Breast epithelium (tissue), 4 donors: ENCODE measurements at regions not wholly inside any gene's neighbourhood (a gene's known extent, or its start where the extent isn't known, plus 50 kb on each side); places are given as distances from the start of the nearest gene placed in this dataset.

ENCODE experiments used
- DNase-seq, 2 donors: peaks; one replicate each; pipeline ENCODE4 v3.0.0-alpha.2; 2019; ENCODE audit warnings: low spot score in 2 of 2
- H3K27ac ChIP-seq, 2 donors: fragments of 200-600 bp; sonication (generic) in 1 of 2; one replicate each; pipeline ENCODE4 v1.5.1; 2016 to 2019; ENCODE audit warnings: mild to moderate bottlenecking in 1 of 2
- H3K27me3 ChIP-seq, 2 donors: fragments of 200-600 bp; sonication (generic) in 1 of 2; one replicate each; pipeline versions ENCODE4 v1.5.1 to v1.6.0; 2017 to 2019; ENCODE audit warnings: control low read depth in 1 of 2, mild to moderate bottlenecking in 1 of 2
- H3K36me3 ChIP-seq: fragments of 200-600 bp; one replicate; pipeline ENCODE4 v1.5.1; 2019
- H3K4me1 ChIP-seq, 2 donors: fragments of 200-600 bp; sonication (generic); one replicate each; pipeline ENCODE4 v1.5.1; 2016 to 2019; ENCODE audit warnings: control low read depth in 1 of 2
- H3K4me3 ChIP-seq, 3 donors: fragments of 200-600 bp; sonication (generic); 1 replicate in 2 of 3; 2 replicates in 1 of 3; pipeline ENCODE4 v1.5.1; 2016 to 2019; ENCODE audit warnings: mild to moderate bottlenecking in 3 of 3, moderate library complexity in 2 of 3
- H3K9me3 ChIP-seq, 2 donors: fragments of 200-600 bp; sonication (generic) in 1 of 2; one replicate each; pipeline ENCODE4 v1.5.1; 2016 to 2019; ENCODE audit warnings: control low read depth in 1 of 2
- CTCF ChIP-seq, 3 donors: fragments of 450-650 bp; IDR thresholded peaks; one replicate each; pipeline ENCODE4 v1.5.1; 2016 to 2017; ENCODE audit warnings: antibody characterized with exemption in 3 of 3, mild to moderate bottlenecking in 3 of 3, moderate library complexity in 3 of 3
- POLR2A ChIP-seq: fragments of 450-650 bp; IDR thresholded peaks from one replicate; pipeline ENCODE4 v1.6.1; 2016; ENCODE audit warnings: antibody characterized with exemption, mild to moderate bottlenecking, moderate library complexity
- POLR2AphosphoS5 ChIP-seq, 3 donors: sonication (generic); formaldehyde crosslinking; IDR thresholded peaks; one replicate each; pipeline ENCODE4 v1.6.1; 2017; ENCODE audit warnings: antibody characterized with exemption in 3 of 3
- intact Hi-C: fragments of 100-400 bp; cut with DNase I; formaldehyde crosslinking; loops from one replicate; pipeline ENCODE4 v1.15.1; 2023; ENCODE audit warnings: low total_unique reads

GRCh38 chr9:81211741-81212140 lies 477.6 kb downstream of the TLE1 start:
- no peaks in the 10 kb centered on the region for H3K36me3 ChIP-seq
- no peak for TF ChIP-seq POLR2AphosphoS5 (IDR thresholded peaks at IDR 0.05)
- no peak for TF ChIP-seq POLR2A
- no peak for TF ChIP-seq CTCF (IDR thresholded peaks at IDR 0.05)
- no peak overlapping the region for H3K4me3 ChIP-seq
- intact Hi-C loops: no loop called here
- H3K27me3 ChIP-seq: no peaks in the 10 kb centered on the region
- no peaks in the 10 kb centered on the region for H3K9me3 ChIP-seq
- no peak for DNase-seq
- H3K4me1 ChIP-seq: no peaks in the 10 kb centered on the region
- H3K27ac ChIP-seq: no peak overlapping the region

- no peak overlapping the region for H3K27ac ChIP-seq
- no peaks in the 10 kb centered on the region for H3K4me1 ChIP-seq
- DNase-seq: no peak
- H3K36me3 ChIP-seq: no peaks in the 10 kb centered on the region
- intact Hi-C loops: no loop called here
- H3K9me3 ChIP-seq: no peaks in the 10 kb centered on the region
- no peaks in the 10 kb centered on the region for H3K27me3 ChIP-seq
- no peak for TF ChIP-seq POLR2AphosphoS5 (IDR thresholded peaks at IDR 0.05)
- H3K4me3 ChIP-seq: no peak overlapping the region
These were observed 481.7 kb downstream of the TLE1 start for GRCh38 chr9:81207651-81208050.

- intact Hi-C loops: no loop called here
- Histone ChIP-seq H3K9me3 (no peaks in the 10 kb centered on the region), H3K4me1 (no peaks in the 10 kb centered on the region), H3K36me3 (no peaks in the 10 kb centered on the region), H3K27me3 (no peaks in the 10 kb centered on the region), H3K4me3 (no peak overlapping the region), H3K27ac (no peak overlapping the region)
- DNase-seq: no peak
- no peak for TF ChIP-seq CTCF (IDR thresholded peaks at IDR 0.05)
- TF ChIP-seq POLR2A: no peak
- no peak for TF ChIP-seq POLR2AphosphoS5 (IDR thresholded peaks at IDR 0.05)
These were observed 487.1 kb downstream of the TLE1 start for GRCh38 chr9:81202292-81202691.

GRCh38 chr9:81195206-81195605 lies 494.1 kb downstream of the TLE1 start:
- Histone ChIP-seq H3K9me3 (peaks cover 0 to 16% of the 10 kb centered on the region in 2 donors), H3K4me1 (no peaks in the 10 kb centered on the region), H3K27ac (no peak overlapping the region), H3K27me3 (no peaks in the 10 kb centered on the region), H3K36me3 (no peaks in the 10 kb centered on the region), H3K4me3 (no peak overlapping the region)
- intact Hi-C loops: no loop called here
- DNase-seq: no peak
- TF ChIP-seq POLR2A: no peak
- TF ChIP-seq POLR2AphosphoS5 (IDR thresholded peaks at IDR 0.05): no peak
- no peak for TF ChIP-seq CTCF (IDR thresholded peaks at IDR 0.05)

- intact Hi-C loops: no loop called here
- DNase-seq: no peak
- TF ChIP-seq CTCF (IDR thresholded peaks at IDR 0.05): no peak
- TF ChIP-seq POLR2A: no peak
- TF ChIP-seq POLR2AphosphoS5 (IDR thresholded peaks at IDR 0.05): no peak
- no peaks in the 10 kb centered on the region for H3K27me3 ChIP-seq
- H3K9me3 ChIP-seq: peaks cover 0 to 18% of the 10 kb centered on the region in 2 donors
- no peak overlapping the region for H3K4me3 ChIP-seq
- H3K36me3 ChIP-seq: no peaks in the 10 kb centered on the region
- H3K4me1 ChIP-seq: no peaks in the 10 kb centered on the region
- H3K27ac ChIP-seq: no peak overlapping the region
These were observed 495.7 kb downstream of the TLE1 start for GRCh38 chr9:81193362-81194339.
